ENCODE measurements at regions not wholly inside any gene's neighbourhood (a gene's known extent, or its start where the extent isn't known, plus 50 kb on each side); places are given as distances from the start of the nearest gene placed in this dataset.

- no peak for TF ChIP-seq CTCF (IDR thresholded peaks at IDR 0.05; ENCODE audit: low read depth, low read length, missing control alignments)
- no peak overlapping the region for H3K4me3 ChIP-seq (replicated peaks; ENCODE audit: low read depth, low read length)
- DNase-seq (ENCODE audit: extremely low read depth, low read depth): no peak
These were observed 633.0 kb downstream of the TBC1D22A start for GRCh38 chr22:47395481-47395880.

GRCh38 chr22:47394504-47395440 is 632.3 kb downstream of the TBC1D22A start:
- DNase-seq (ENCODE audit: extremely low read depth, low read depth): no peak
- TF ChIP-seq CTCF (IDR thresholded peaks at IDR 0.05; ENCODE audit: low read depth, low read length, missing control alignments): no peak
- H3K4me3 ChIP-seq (replicated peaks; ENCODE audit: low read depth, low read length): no peak overlapping the region

DNA sequence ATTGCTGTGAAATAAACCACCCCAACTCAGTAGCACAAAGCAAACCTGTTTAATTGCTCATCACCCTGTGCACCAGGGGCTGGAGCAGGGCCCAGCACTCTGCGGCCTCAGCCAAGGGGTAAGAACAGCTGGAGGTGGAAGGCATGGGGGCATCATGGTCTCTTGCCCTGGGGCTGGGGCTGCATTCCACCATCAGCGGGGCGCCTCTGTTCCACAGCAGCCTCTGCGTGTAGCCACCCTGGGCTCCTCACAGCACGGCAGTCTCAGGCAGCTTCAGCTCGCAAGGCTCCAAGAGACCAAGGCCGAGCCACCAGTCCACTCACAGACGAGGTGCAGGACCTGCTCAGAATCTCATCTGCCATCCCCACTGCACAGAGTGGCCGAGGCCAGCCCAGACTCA is 630.7 kb downstream of the TBC1D22A start:
- TF ChIP-seq CTCF (IDR thresholded peaks at IDR 0.05; ENCODE audit: low read depth, low read length, missing control alignments): no peak
- DNase-seq (ENCODE audit: extremely low read depth, low read depth): no peak
- H3K4me3 ChIP-seq (replicated peaks; ENCODE audit: low read depth, low read length): no peak overlapping the region

- no peak for DNase-seq (ENCODE audit: extremely low read depth, low read depth)
- H3K4me3 ChIP-seq (replicated peaks; ENCODE audit: low read depth, low read length): no peak overlapping the region
- TF ChIP-seq CTCF (IDR thresholded peaks at IDR 0.05; ENCODE audit: low read depth, low read length, missing control alignments): no peak
These were observed 630.3 kb downstream of the TBC1D22A start for GRCh38 chr22:47392729-47393128.

DNA sequence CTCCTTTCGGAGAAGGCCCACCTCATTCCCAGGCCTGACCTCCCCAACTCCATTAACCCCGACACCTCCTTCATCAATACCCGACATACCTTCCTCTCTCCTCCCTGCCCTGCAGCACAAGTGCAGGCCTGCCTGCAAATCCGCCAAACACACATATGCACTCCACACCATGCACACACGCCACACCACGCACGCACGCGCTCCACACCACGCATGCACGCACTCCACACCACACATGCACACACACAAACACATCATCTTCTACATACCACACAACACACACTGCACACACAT is 629.6 kb downstream of the TBC1D22A start:
- TF ChIP-seq CTCF (IDR thresholded peaks at IDR 0.05; ENCODE audit: low read depth, low read length, missing control alignments): no peak
- H3K4me3 ChIP-seq (replicated peaks; ENCODE audit: low read depth, low read length): no peak overlapping the region
- no peak for DNase-seq (ENCODE audit: extremely low read depth, low read depth)

- DNase-seq (ENCODE audit: extremely low read depth, low read depth): no peak
- TF ChIP-seq CTCF (IDR thresholded peaks at IDR 0.05; ENCODE audit: low read depth, low read length, missing control alignments): no peak
- H3K4me3 ChIP-seq (replicated peaks; ENCODE audit: low read depth, low read length): no peak overlapping the region
These were observed 629.0 kb downstream of the TBC1D22A start for GRCh38 chr22:47391169-47392053.
